H1 (cell line): ENCODE measurements at regions not wholly inside any gene's neighbourhood (a gene's known extent, or its start where the extent isn't known, plus 50 kb on each side); places are given as distances from the start of the nearest gene placed in this dataset.

Experiments
- CTCF ChIA-PET: fragments of 300-600 bp; sonication (Branson Sonifier 250); formaldehyde crosslinking; loops from one replicate; lab custom pipeline; 2021; ENCODE audit not compliant: partially characterized antibody; lab: Charles Lee
- POLR2A ChIA-PET: fragments of 300-600 bp; sonication (Branson Sonifier 250); formaldehyde crosslinking; loops from one replicate; lab custom pipeline; 2021; ENCODE audit warnings: inconsistent platforms; ENCODE audit not compliant: partially characterized antibody; lab: Charles Lee
- DNase-seq, 2 experiments: peaks; one replicate each; pipeline versions ENCODE4 v3.0.0 to v3.0.0-alpha.2; 2010 to 2022; ENCODE audit warnings: low spot score in 2 of 2, low read depth in 1 of 2, mixed read lengths in 1 of 2
- FAIRE-seq: peaks from 2 replicates; lab custom pipeline; 2011; peaks lifted over from hg19 to GRCh38; lab: Jason Lieb, UNC
- H2AFZ ChIP-seq: 2 replicates; pipeline ENCODE4 v1.8.1; 2012; ENCODE audit warnings: low read length, inconsistent platforms
- H2AK5ac ChIP-seq: 2 replicates; pipeline ENCODE4 v1.6.1; 2013; ENCODE audit warnings: low read depth, low read length
- H2BK120ac ChIP-seq: replicated peaks from 2 replicates; pipeline ENCODE3; 2013; ENCODE audit warnings: low read depth, low read length, inconsistent platforms
- H2BK12ac ChIP-seq: 2 replicates; pipeline ENCODE4 v1.6.1; 2013; ENCODE audit warnings: low read depth, low read length
- H2BK15ac ChIP-seq: 2 replicates; pipeline ENCODE4 v1.6.1; 2013; ENCODE audit warnings: low read length
- H2BK20ac ChIP-seq: 2 replicates; pipeline ENCODE4 v1.6.1; 2013; ENCODE audit warnings: low read length
- H2BK5ac ChIP-seq: 2 replicates; pipeline ENCODE4 v1.6.1; 2013; ENCODE audit warnings: low read depth, low read length
- H3K14ac ChIP-seq: 2 replicates; pipeline ENCODE4 v1.6.1; 2013; ENCODE audit warnings: inconsistent platforms; ENCODE audit not compliant: insufficient read length
- H3K18ac ChIP-seq: 2 replicates; pipeline ENCODE4 v1.6.1; 2013; ENCODE audit warnings: low read length; ENCODE audit errors: extremely low read depth
- H3K23ac ChIP-seq: 2 replicates; pipeline ENCODE4 v1.6.1; 2013; ENCODE audit warnings: inconsistent platforms; ENCODE audit not compliant: insufficient read length
- H3K23me2 ChIP-seq: 2 replicates; pipeline ENCODE4 v1.6.1; 2013; ENCODE audit warnings: low read depth, low read length
- H3K27ac ChIP-seq: 2 replicates; pipeline ENCODE4 v1.6.1; 2011; ENCODE audit warnings: low read depth, low read length, inconsistent platforms
- H3K27me3 ChIP-seq, 4 experiments: replicated peaks in 1 of 4; 1 replicate in 1 of 4; 2 replicates in 3 of 4; pipeline versions ENCODE4 v1.6.1 to v1.8.1; 2011 to 2013; ENCODE audit warnings: low read length in 3 of 4, mild to moderate bottlenecking in 3 of 4, inconsistent platforms in 2 of 4, mixed read lengths in 2 of 4, moderate library complexity in 1 of 4; ENCODE audit not compliant: control insufficient read depth in 3 of 4, insufficient read depth in 3 of 4; ENCODE audit errors: extremely low read depth in 1 of 4
- H3K36me3 ChIP-seq, 4 experiments: 2 replicates each; pipeline versions ENCODE4 v1.6.1 to v1.8.1; 2011 to 2013; ENCODE audit warnings: mild to moderate bottlenecking in 4 of 4, low read length in 3 of 4, moderate library complexity in 2 of 4, control low read depth in 1 of 4, inconsistent platforms in 1 of 4; ENCODE audit not compliant: insufficient read depth in 4 of 4, control insufficient read depth in 2 of 4
- H3K4ac ChIP-seq: replicated peaks from 2 replicates; pipeline ENCODE3; 2013; ENCODE audit warnings: low read length, low read depth, mixed read lengths, inconsistent platforms; ENCODE audit not compliant: insufficient read length
- H3K4me1 ChIP-seq, 4 experiments: replicated peaks in 1 of 4; 1 replicate in 1 of 4; 2 replicates in 3 of 4; pipeline versions ENCODE4 v1.6.1 to v1.8.1; 2011 to 2013; ENCODE audit warnings: low read length in 3 of 4, inconsistent platforms in 2 of 4, mixed read lengths in 1 of 4; ENCODE audit not compliant: insufficient read depth in 4 of 4, control insufficient read depth in 3 of 4
- H3K4me2 ChIP-seq, 2 experiments: 2 replicates each; pipeline versions ENCODE4 v1.6.1 to v1.8.1; 2011 to 2013; ENCODE audit warnings: low read depth in 2 of 2, low read length in 2 of 2, control low read depth in 1 of 2, inconsistent platforms in 1 of 2, mild to moderate bottlenecking in 1 of 2; ENCODE audit not compliant: insufficient read depth in 1 of 2
- H3K4me3 ChIP-seq, 4 experiments: fragments of 200-600, 300-600 bp in 1 of 4; sonication (generic), shearing (Covaris generic), sonication (Bioruptor Twin) in 1 of 4; 2 replicates each; pipeline versions ENCODE4 v1.5.1 to v1.8.1; 2011 to 2016; ENCODE audit warnings: low read length in 4 of 4, low read depth in 3 of 4, control low read depth in 2 of 4, inconsistent platforms in 2 of 4, mild to moderate bottlenecking in 2 of 4, mixed read lengths in 1 of 4, moderate library complexity in 1 of 4; ENCODE audit not compliant: insufficient read depth in 2 of 4; ENCODE audit errors: extremely low read depth in 1 of 4
- H3K56ac ChIP-seq: replicated peaks from 2 replicates; pipeline ENCODE3; 2013; ENCODE audit warnings: low read depth, mild to moderate bottlenecking, mixed read lengths, low read length, inconsistent platforms; ENCODE audit not compliant: insufficient read length
- H3K79me1 ChIP-seq: 2 replicates; pipeline ENCODE4 v1.6.1; 2013; ENCODE audit warnings: low read depth, low read length, control low read depth
- H3K79me2 ChIP-seq, 2 experiments: 2 replicates each; pipeline versions ENCODE4 v1.6.1 to v1.8.1; 2012 to 2013; ENCODE audit warnings: low read length in 2 of 2, mild to moderate bottlenecking in 2 of 2, inconsistent platforms in 1 of 2; ENCODE audit not compliant: insufficient read depth in 2 of 2, control insufficient read depth in 1 of 2
- H3K9ac ChIP-seq, 4 experiments: replicated peaks in 1 of 4; 1 replicate in 1 of 4; 2 replicates in 3 of 4; pipeline versions ENCODE4 v1.6.1 to v1.8.1; 2011 to 2013; ENCODE audit warnings: low read depth in 3 of 4, low read length in 3 of 4, control low read depth in 2 of 4, mild to moderate bottlenecking in 2 of 4, moderate library complexity in 2 of 4, inconsistent platforms in 1 of 4; ENCODE audit errors: extremely low read depth in 1 of 4
- H3K9me3 ChIP-seq, 2 experiments: 2 replicates each; pipeline versions ENCODE4 v1.6.1 to v1.8.1; 2012 to 2013; ENCODE audit warnings: mild to moderate bottlenecking in 2 of 2, moderate library complexity in 2 of 2, control low read depth in 1 of 2, inconsistent platforms in 1 of 2, low read depth in 1 of 2, low read length in 1 of 2, mixed read lengths in 1 of 2; ENCODE audit not compliant: insufficient read depth in 2 of 2
- H4K20me1 ChIP-seq, 2 experiments: replicated peaks in 1 of 2; 2 replicates each; pipeline versions ENCODE3 to v1.8.1; 2011 to 2013; ENCODE audit warnings: inconsistent platforms in 2 of 2, low read length in 2 of 2, mild to moderate bottlenecking in 1 of 2; ENCODE audit not compliant: insufficient read depth in 2 of 2, control insufficient read depth in 1 of 2
- H4K5ac ChIP-seq: 2 replicates; pipeline ENCODE4 v1.6.1; 2013; ENCODE audit warnings: low read length, low read depth, mixed read lengths, inconsistent platforms; ENCODE audit not compliant: insufficient read length
- H4K8ac ChIP-seq: 2 replicates; pipeline ENCODE4 v1.8.0; 2013; ENCODE audit warnings: mild to moderate bottlenecking, moderate library complexity, low read length, inconsistent platforms; ENCODE audit not compliant: insufficient read depth; ENCODE audit errors: extremely low read depth
- H4K91ac ChIP-seq: replicated peaks from 2 replicates; pipeline ENCODE3; 2013; ENCODE audit warnings: low read length, mixed read lengths, inconsistent platforms; ENCODE audit not compliant: insufficient read length
- CTBP2 ChIP-seq: IDR thresholded peaks from 2 replicates; pipeline ENCODE4 v1.7.0; 2011; ENCODE audit warnings: borderline replicate concordance, mild to moderate bottlenecking, moderate library complexity, mixed read lengths, low read length; ENCODE audit not compliant: insufficient read depth, insufficient read length
- EGR1 ChIP-seq: IDR thresholded peaks from 2 replicates; pipeline ENCODE4 v1.6.1; 2011; ENCODE audit warnings: low read depth, low read length, borderline replicate concordance
- HDAC2 ChIP-seq, 2 experiments: fragments of 300-600 bp in 1 of 2; sonication (generic) in 1 of 2; IDR thresholded peaks; 2 replicates each; pipeline ENCODE4 v1.6.1; 2011 to 2012; ENCODE audit warnings: low read depth in 2 of 2, low read length in 2 of 2, mild to moderate bottlenecking in 2 of 2, moderate library complexity in 2 of 2, borderline replicate concordance in 1 of 2, inconsistent platforms in 1 of 2
- JUND ChIP-seq: IDR thresholded peaks from 2 replicates; pipeline ENCODE4 v1.6.1; 2011; ENCODE audit warnings: mild to moderate bottlenecking, improper control_type of control experiment, low read length
- MAX ChIP-seq: IDR thresholded peaks from 2 replicates; pipeline ENCODE4 v1.6.1; 2012; ENCODE audit warnings: inconsistent platforms
- POLR2AphosphoS5 ChIP-seq: IDR thresholded peaks from 2 replicates; pipeline ENCODE4 v1.6.1; 2011; ENCODE audit warnings: low read depth, low read length
- POU5F1 ChIP-seq: IDR thresholded peaks from 2 replicates; pipeline ENCODE4 v1.6.1; 2011; ENCODE audit warnings: low read depth, mild to moderate bottlenecking, low read length, moderate library complexity
- RNF2 ChIP-seq: fragments of 200-900, 300-1000 bp; sonication (generic); IDR thresholded peaks from 2 replicates; pipeline ENCODE4 v1.7.1; 2016; ENCODE audit warnings: borderline replicate concordance, low read depth, mild to moderate bottlenecking, antibody characterized with exemption, low read length; ENCODE audit not compliant: poor library complexity, severe bottlenecking; ENCODE audit errors: missing control alignments
- SAP30 ChIP-seq: fragments of 300-600 bp; sonication (generic); IDR thresholded peaks from 2 replicates; pipeline ENCODE4 v1.7.1; 2012; ENCODE audit warnings: low read length, moderate library complexity, mild to moderate bottlenecking, inconsistent platforms; ENCODE audit not compliant: insufficient read depth, insufficient replicate concordance
- USF2 ChIP-seq: IDR thresholded peaks from 2 replicates; pipeline ENCODE4 v1.6.1; 2011; ENCODE audit warnings: low read length, improper control_type of control experiment
- WGBS, 2 experiments: shearing (Covaris generic) in 1 of 2; methylation state at CpG; one replicate each; pipeline versions ENCODE4 v1.1.6 to v1.1.7; 2013 to 2015; ENCODE audit warnings: low lambda C conversion rate in 2 of 2, mixed read lengths in 2 of 2, inconsistent platforms in 1 of 2, low coverage in 1 of 2, missing lambda C conversion rate in 1 of 2; ENCODE audit not compliant: insufficient replicate concordance in 2 of 2, insufficient coverage in 1 of 2, insufficient read length in 1 of 2; ENCODE audit errors: extremely low coverage in 1 of 2, missing lambda C conversion rate in 1 of 2; 5-methylcytosine and 5-hydroxymethylcytosine counted together
- TF ChIP-seq, protein P1 (sequence below): IDR thresholded peaks from 2 replicates; pipeline ENCODE4 v1.6.1; 2011; ENCODE audit warnings: low read depth, mild to moderate bottlenecking, low read length; ENCODE audit not compliant: insufficient read depth

DNA sequence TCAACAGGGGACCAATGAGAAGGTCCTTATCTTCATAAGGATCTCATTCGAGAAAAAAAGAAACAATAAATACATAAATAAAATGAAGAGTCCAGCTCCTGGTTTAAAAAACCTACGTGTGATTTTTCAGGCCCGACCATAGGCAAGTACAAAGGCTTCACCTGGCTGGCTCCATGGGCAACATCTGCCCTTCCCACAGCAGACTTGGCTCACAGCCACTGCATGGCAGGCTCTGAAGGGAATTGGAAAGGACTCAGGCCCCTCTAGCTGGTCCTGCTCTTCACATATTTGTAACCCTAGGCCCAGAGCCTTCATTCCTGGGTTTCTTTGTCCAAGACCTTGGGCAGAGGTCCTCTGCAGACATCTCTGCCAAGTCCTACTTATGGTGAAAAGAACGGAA, 228.1 kb downstream of the QDPR start:
- no peaks in the 10 kb centered on the region for H3K23me2 ChIP-seq
- H3K18ac ChIP-seq, result no peak overlapping the region
- no peak overlapping the region for H3K9ac ChIP-seq
- H2BK12ac ChIP-seq, result no peak overlapping the region
- no peak overlapping the region for H4K91ac ChIP-seq
- H3K79me1 ChIP-seq, result no peaks in the 10 kb centered on the region
- H4K20me1 ChIP-seq, result no peaks in the 10 kb centered on the region
- 84% methylated on average over 4 of the region's 4 CpGs; no CpG with 5 or more reads in 1 of the 2 experiments for WGBS, 2 experiments
- POLR2A ChIA-PET, result no interaction called here
- FAIRE-seq (no peak), DNase-seq (no peak)
- no peak overlapping the region for H2BK20ac ChIP-seq
- no peak overlapping the region for H3K4me3 ChIP-seq
- no peak overlapping the region for H3K14ac ChIP-seq
- H2BK15ac ChIP-seq, result no peak overlapping the region
- H4K5ac ChIP-seq, result no peak overlapping the region
- H2BK5ac ChIP-seq, result no peak overlapping the region
- no peak overlapping the region for H3K27ac ChIP-seq
- H3K56ac ChIP-seq, result no peak overlapping the region
- H4K8ac ChIP-seq, result no peak overlapping the region
- H3K27me3 ChIP-seq, result no peaks in the 10 kb centered on the region; a peak in 2 of 7 replicates
- H2BK120ac ChIP-seq, result no peak overlapping the region
- H3K4me2 ChIP-seq, result no peak overlapping the region
- H2AK5ac ChIP-seq, result 0 out of 2 replicates have a peak overlapping the region, but pooled peaks have one; percentile 3
- CTCF ChIA-PET, result interaction anchor here (1.4 kb wide), 1 partner anchor 12 kb away, joined by 4 read pairs; no protein-coding TSS in a partner anchor
- peaks cover 3 to 10% (median 5%) of the 10 kb centered on the region in 4 experiments; a peak in 5 of 7 replicates for H3K4me1 ChIP-seq
- no peak overlapping the region for H2AFZ ChIP-seq
- peaks cover 0 to 4% of the 10 kb centered on the region in 2 experiments; a peak in 2 of 4 replicates for H3K9me3 ChIP-seq
- H3K36me3 ChIP-seq, result no peaks in the 10 kb centered on the region
- no peak overlapping the region for H3K4ac ChIP-seq
- no peaks in the 10 kb centered on the region for H3K79me2 ChIP-seq
- H3K23ac ChIP-seq, result no peak overlapping the region
- TF ChIP-seq RNF2 (no peak), SAP30 (no peak), JUND (no peak), CTBP2 (no peak), POLR2AphosphoS5 (no peak), EGR1 (no peak), MAX (no peak), USF2 (no peak), HDAC2 (IDR thresholded peaks at IDR 0.05; ENCODE audit: borderline replicate concordance in 1 of 2, low read depth in 2 of 2, low read length in 2 of 2) (no peak), POU5F1 (no peak)
- TF ChIP-seq, protein P1, sequence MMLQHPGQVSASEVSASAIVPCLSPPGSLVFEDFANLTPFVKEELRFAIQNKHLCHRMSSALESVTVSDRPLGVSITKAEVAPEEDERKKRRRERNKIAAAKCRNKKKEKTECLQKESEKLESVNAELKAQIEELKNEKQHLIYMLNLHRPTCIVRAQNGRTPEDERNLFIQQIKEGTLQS, result no peak
